Smooth muscle cell of the brain vasculature (primary cell): ENCODE measurements at regions not wholly inside any gene's neighbourhood (a gene's known extent, or its start where the extent isn't known, plus 50 kb on each side); places are given as distances from the start of the nearest gene placed in this dataset.

Experiments
- DNase-seq: peaks from one replicate; pipeline ENCODE4 v3.0.0-alpha.2; 2012; ENCODE audit warnings: low read depth, low spot score

GRCh38 chr9:108286638-108287206, 569.1 kb downstream of the ACTL7B start:
- no peak for DNase-seq

GRCh38 chr9:108283696-108284095, 572.1 kb downstream of the ACTL7B start:
- DNase-seq: no peak

- no peak for DNase-seq
Observed at GRCh38 chr9:108282872-108283271, 572.9 kb downstream of the ACTL7B start.

- DNase-seq: no peak
Observed at GRCh38 chr9:108281696-108282095, 574.1 kb downstream of the ACTL7B start.

GRCh38 chr9:108278341-108278740, 577.4 kb downstream of the ACTL7B start:
- DNase-seq: no peak

- no peak for DNase-seq
Observed at GRCh38 chr9:108277216-108277615, 578.6 kb downstream of the ACTL7B start.

- DNase-seq: no peak
Observed at GRCh38 chr9:108275906-108276305, 579.9 kb downstream of the ACTL7B start.

GRCh38 chr9:108274971-108275370, 580.8 kb downstream of the ACTL7B start:
- no peak for DNase-seq

GRCh38 chr9:108273988-108274387, 581.8 kb downstream of the ACTL7B start:
- DNase-seq: no peak

- DNase-seq: peak; percentile 28
Observed at GRCh38 chr9:108272349-108272899, 583.4 kb downstream of the ACTL7B start.

GRCh38 chr9:108271646-108272348, 584.0 kb downstream of the ACTL7B start:
- DNase-seq: peak; percentile 39

GRCh38 chr9:108271236-108271635, 584.5 kb downstream of the ACTL7B start:
- DNase-seq: no peak

GRCh38 chr9:108270561-108270960, 585.2 kb downstream of the ACTL7B start:
- no peak for DNase-seq

GRCh38 chr9:108270051-108270450, 585.7 kb downstream of the ACTL7B start:
- DNase-seq: no peak

GRCh38 chr9:108269371-108269770, 586.4 kb downstream of the ACTL7B start:
- DNase-seq: no peak

GRCh38 chr9:108265065-108265464, 590.7 kb downstream of the ACTL7B start:
- no peak for DNase-seq

GRCh38 chr9:108264093-108264492, 591.7 kb downstream of the ACTL7B start:
- DNase-seq: no peak

- no peak for DNase-seq
Observed at GRCh38 chr9:108262836-108263235, 593.0 kb downstream of the ACTL7B start.

GRCh38 chr9:108259917-108260675, 595.7 kb downstream of the ACTL7B start:
- DNase-seq: no peak

- DNase-seq: no peak
Observed at GRCh38 chr9:108258640-108259039, 597.1 kb downstream of the ACTL7B start.

- no peak for DNase-seq
Observed at GRCh38 chr9:108257382-108257781, 598.4 kb downstream of the ACTL7B start.

- no peak for DNase-seq
Observed at GRCh38 chr9:108254236-108254635, 601.5 kb downstream of the ACTL7B start.
